GM21717 (cell line): ENCODE measurements at regions not wholly inside any gene's neighbourhood (a gene's known extent, or its start where the extent isn't known, plus 50 kb on each side); places are given as distances from the start of the nearest gene placed in this dataset.

ENCODE experiments used
- ATAC-seq: cut with Tn5 transposase; IDR thresholded peaks from one replicate; pipeline ENCODE4 v1.9.1; 2021; ENCODE audit warnings: mild to moderate bottlenecking, moderate library complexity; ENCODE audit not compliant: unreplicated experiment

GRCh38 chr10:52440612-52441285, 126.7 kb downstream of the DKK1 start:
- ATAC-seq, result no peak

- no peak for ATAC-seq
Observed at GRCh38 chr10:52442576-52442975, 128.5 kb downstream of the DKK1 start.

DNA sequence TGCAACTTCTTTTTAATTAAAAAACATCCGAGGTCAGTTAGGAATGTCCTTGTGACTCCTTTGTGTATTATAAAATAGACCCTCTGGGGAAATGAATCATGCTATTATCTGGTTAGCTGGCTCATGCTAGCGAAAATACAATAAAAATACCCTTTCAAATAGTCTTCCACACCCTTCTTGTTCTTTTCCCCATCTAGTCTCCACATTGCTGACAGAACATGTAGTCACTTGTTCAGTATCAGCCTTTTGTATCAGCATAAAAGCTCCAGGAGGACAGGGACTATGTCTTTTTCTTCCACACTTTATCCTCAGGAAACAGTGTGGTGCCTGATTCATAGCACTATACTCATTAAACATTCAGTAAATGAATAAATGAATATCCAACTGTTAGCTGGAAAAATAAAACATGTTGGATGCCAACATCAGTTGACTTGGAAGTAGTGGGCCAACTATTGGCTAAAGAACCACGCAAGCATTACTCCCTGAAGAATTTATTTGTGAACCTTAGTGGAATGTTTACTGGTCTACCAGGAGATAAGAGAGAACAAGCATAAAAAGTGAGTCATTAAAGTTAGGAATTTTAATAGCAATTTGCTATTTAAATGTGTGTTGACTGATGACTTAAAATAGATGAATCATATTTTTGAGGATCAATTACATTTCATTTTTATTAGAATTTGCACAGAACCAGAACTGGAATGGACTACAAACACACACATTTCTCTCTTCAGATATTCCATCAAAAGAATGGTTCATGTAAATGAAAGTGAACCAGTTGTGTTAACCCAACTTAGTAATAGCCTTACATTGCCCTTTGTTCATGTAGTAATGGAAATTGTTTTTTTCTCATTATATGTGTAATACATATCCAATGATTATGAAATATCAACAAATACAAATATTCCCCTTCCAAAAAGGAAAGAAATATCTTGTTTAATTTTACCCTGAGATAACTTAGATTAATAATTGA, 129.6 kb downstream of the DKK1 start:
- no peak for ATAC-seq

DNA sequence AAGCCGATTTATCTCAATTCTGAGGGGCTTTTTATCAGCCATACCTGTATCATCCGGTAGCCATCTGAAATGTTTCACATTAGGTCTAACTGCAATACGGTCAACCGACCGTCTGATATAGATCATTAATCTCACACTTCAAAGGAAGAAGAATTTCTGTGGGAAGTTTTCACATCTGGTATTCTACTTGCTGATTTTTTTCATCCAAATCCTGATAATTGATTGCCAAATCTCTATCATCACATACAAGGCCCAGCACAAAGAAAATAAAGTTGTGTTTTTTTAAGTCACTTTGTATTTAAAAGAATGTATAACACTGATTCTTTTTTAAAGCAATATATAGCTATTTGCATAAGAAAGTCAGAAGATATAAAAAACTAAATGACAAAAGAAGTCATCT, 132.3 kb downstream of the DKK1 start:
- no peak for ATAC-seq

- ATAC-seq, result no peak
Observed at GRCh38 chr10:52447931-52448353, 133.9 kb downstream of the DKK1 start.

DNA sequence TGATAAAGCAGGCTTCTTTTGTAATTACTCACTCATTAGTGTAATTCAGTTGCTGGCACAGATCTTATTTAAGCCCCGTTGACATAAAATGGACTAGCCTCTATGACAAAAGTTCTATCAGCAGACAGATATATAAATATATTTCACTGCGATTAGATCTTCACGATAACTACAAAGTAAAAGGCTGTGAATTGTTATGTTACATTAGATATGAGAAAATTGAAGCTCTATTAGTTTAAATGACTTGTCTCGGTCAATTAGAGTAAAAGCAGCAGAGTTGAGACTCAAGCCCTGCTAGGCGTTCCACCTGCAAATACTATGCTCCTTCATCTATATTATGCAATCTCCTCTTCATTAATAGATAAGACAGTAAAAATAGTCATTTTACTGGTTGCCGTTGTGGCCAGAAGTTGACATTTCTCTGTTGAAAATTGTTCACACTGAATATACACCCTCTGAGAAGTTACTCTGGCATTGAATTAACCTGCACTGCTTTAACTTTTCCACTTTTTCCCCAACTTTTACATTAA, 136.7 kb downstream of the DKK1 start:
- no peak for ATAC-seq

- no peak for ATAC-seq
Observed at GRCh38 chr10:52451817-52452216, 137.7 kb downstream of the DKK1 start.

- no peak for ATAC-seq
Observed at GRCh38 chr10:52452600-52453493, 138.8 kb downstream of the DKK1 start.

DNA sequence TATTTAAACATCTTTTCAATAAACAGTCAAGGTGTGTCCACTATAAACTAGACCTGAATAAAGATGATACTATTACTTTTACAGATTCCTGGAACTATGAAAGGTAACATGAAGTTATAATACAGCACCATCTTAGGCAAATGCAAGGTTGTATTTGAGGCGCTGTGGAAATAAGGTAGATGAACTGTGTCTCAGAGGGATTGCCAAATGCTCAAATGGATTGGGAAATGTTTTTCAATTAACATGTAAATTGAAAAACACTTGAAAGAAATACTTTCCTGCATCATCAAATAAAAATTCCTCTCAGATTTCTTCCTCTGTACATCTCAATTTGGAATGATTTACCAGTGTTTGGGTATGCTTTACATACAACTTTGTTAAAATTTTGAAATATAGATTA, 139.4 kb downstream of the DKK1 start:
- no peak for ATAC-seq

DNA sequence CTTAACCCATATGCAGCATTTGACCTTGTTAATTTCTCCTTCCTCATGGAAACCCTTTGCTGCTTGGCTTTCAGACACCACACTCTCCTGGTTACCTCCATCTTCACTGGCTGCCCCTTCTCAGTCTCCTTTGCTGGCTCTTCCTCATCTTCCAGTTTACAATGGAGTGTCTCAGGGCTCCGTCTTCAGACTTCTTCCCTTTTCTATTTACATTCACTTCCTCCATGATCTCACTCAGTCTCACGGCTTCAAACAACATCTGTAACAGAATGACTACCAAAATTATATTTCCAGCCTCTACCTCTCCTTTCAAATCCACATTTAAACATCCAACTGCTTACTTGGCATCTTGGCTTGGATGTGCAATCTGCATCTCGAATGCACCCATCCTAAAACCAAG, 140.4 kb downstream of the DKK1 start:
- ATAC-seq, result no peak

- ATAC-seq, result no peak
Observed at GRCh38 chr10:52455098-52455497, 141.0 kb downstream of the DKK1 start.

DNA sequence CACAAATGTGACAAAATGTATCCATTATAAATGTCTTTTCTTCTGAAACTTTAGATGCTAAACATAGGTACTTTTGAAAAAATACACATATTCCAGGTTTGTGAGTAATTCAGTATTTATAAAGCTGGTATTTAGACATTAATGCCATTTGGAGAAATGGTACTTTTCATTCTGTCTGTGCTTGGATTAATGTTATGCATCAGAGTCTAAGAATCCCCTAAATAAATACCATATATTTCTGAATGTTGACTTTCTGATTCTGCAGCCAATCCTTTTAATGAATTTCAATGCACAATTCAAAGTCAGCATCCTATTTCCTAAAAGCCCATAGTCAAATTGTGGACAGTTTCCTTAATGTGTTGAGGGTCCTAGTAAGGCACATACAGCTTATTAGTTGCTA, 145.0 kb downstream of the DKK1 start:
- no peak for ATAC-seq

GRCh38 chr10:52463826-52464225, 149.7 kb downstream of the DKK1 start:
- no peak for ATAC-seq

DNA sequence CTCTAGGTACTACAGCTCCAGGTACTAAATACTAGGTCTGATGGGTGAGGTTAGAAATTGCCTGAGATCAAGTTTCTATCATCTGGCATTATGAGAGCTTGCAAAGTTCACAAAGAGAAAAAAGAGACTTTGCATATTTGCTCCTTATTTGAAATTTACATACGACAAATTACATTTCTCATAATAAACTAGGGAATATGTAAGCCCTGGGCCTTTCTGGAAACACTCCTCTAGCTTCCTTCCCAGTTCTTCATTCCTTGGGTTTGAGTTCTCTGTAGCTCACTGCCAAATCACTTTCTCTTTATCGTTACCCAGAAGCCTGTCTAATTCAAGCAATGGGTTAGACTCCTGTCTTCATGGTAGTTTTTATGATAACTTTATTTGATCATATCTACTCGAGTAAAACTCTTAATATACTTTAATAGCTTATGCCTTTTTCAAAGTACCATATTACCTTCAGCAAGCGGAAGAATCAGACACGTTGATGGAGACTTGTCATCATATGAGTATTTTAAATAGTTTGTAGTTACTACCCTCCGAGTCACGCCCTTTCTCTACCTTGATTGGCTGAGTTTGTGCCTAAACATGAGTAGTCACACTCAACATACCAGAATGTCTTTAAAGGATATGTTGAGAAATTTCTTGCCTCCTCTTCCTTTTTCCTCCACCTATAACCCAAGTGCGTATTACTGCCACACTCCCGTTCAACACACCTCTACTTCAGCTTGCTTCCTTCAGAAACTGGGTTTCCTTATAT, 150.5 kb downstream of the DKK1 start:
- no peak for ATAC-seq

GRCh38 chr10:52465202-52465601, 151.1 kb downstream of the DKK1 start:
- no peak for ATAC-seq

DNA sequence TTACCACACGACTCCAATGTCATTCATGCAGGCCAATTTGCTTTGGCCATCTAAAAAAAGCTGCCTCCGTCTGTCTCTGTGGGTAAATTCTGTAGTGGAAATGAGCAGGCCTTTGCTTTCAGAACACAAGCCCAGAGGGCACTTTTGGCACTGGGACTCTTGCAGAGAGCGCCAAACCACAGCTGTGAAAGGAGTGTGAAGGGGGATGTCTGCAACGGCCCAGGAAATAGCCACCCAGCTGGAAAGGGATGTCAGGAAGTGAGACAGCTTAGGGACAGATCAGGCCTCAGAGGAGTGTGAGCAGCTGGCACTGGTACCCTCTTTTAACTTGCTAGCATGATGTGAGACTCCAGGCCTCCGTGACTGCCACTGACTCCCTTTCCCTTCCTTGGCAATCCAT, 152.4 kb downstream of the DKK1 start:
- ATAC-seq, result no peak

DNA sequence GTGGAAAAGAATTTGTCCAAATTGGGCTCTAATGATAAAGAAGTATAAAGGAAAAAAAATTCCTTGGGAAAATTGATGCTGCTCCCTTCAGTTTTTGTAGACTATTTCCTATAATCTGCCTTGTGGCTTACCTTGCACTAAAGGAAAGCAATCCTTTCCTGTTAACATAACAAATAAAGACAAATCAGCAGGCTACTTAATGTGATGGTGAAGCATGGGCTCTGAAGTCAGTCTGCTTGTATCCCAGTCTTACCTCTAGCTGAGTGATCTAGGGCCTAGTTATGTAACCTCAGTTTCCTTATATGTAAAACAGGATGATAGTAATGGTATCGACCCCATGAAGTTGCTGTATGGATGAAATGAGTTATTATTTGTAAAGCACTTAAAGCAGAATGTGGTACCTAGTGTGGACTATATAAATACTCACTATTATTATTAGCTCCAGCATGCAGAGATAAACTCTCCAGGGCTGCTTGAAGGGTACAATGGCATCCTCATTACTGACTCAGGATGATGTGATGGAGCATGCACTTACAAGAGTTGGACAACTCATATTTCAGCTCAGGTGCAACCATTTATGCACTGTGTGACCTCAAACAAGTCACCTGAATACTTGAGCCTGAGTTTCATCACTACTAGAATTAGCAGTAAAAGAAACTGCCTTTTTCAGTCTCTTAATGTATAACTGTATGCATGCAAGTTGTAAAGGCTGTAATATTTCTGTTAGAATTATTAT, 156.1 kb downstream of the DKK1 start:
- ATAC-seq, result no peak

DNA sequence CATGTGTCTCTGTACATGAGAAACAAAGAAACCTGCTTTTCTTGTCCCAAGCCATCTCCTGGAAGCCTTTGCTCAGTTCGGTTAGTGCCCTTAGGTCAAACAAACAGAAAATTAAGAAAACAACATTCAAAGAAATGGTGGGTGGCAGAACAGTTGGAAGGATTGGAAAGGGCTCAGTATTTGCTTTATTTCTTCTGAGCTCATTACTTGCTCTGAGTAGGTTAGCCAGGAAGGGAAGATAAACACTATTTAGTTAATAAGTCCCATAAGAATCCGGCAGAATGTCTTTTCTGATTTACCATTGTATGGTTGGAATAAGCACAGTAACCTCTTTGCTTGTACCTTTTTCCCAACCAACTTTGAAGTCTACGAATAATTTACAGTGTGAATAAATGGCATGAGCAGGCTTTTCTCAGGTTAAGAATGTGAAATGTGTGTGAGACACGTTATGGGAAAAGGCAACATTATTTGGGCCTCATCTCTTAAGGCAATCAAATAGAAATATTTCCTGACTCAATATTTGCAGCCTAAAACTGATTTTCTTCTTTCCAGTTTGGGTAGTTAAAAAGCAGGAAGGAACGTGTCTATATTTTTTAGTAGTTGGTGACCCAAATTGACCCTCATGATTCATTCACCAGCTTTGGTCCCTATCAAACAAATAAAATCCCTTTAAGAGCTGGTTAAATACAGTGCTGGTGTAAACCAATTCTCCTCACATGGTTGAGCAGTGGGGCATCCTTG, 158.5 kb downstream of the DKK1 start:
- ATAC-seq, result no peak

DNA sequence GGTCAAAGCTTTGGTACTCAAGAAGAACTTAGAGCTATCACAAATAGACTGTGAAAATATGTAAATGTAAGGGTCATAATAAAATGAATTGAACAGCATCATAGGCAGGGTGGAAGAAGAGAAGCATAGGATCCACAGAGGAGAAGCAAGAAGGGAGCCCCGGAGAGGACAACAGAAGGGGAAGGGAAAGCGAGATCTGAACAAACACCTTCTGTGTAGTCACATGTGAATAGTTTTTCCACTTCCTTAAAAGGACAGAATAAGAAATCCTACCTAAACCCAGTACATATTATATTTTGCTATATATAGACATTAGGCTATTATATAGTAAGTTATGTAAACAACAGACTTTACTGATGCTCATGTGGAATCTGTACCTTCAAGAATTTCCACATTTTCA, 160.2 kb downstream of the DKK1 start:
- no peak for ATAC-seq
